ENCODE measurements at regions not wholly inside any gene's neighbourhood (a gene's known extent, or its start where the extent isn't known, plus 50 kb on each side); places are given as distances from the start of the nearest gene placed in this dataset.

DNA sequence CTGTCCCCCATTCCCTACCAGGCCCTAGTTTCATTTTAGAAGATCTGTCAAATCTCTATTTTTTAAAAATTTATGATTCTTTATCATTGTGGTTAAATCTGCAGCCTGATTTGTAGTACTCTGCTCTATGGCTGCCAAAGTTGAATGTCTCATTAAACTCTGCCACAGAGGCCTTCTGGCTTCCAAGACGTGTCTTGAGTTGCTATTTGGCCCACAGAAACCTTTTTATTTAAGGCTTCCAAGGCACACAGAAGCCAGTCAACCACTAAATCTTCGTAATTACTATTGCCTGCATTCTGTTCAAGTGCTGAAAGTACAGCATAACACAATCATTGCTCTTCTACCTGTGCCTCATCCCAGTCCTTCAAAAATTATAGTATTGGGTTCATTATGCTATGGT lies 971.0 kb downstream of the NCAM2 start:
- TF ChIP-seq HDGF (IDR thresholded peaks at IDR 0.05) (no peak), SMC3 (IDR thresholded peaks at IDR 0.05; ENCODE audit: borderline replicate concordance, low read length) (no peak), CTCF (IDR thresholded peaks at IDR 0.05 in 2 of 3, conservative IDR thresholded peaks at IDR 0.05 in 1 of 3; ENCODE audit: control insufficient read depth in 2 of 3, extremely low read depth in 1 of 3, insufficient read depth in 1 of 3, low read depth in 3 of 3, low read length in 3 of 3) (no peak)
